Left colon (tissue), 2 donors: ENCODE measurements at regions not wholly inside any gene's neighbourhood (a gene's known extent, or its start where the extent isn't known, plus 50 kb on each side); places are given as distances from the start of the nearest gene placed in this dataset.

Source experiments
- ATAC-seq: fragments of 200-7000 bp; cut with Tn5 transposase; one replicate; pipeline ENCODE4 v1.9.1; 2020; ENCODE audit warnings: mild to moderate bottlenecking, moderate library complexity
- DNase-seq, 2 donors: peaks; one replicate each; pipeline ENCODE4 v3.0.0-alpha.2; 2020
- intact Hi-C, 2 donors: fragments of 100-400 bp; cut with DNase I in 1 of 2; cut with micrococcal nuclease in 1 of 2; formaldehyde crosslinking; loops; one replicate each; pipeline versions ENCODE4 v1.11.2 to v1.14.0; 2022; cut with DNase I, micrococcal nuclease
- donor health status: DM: no; HTN: no; CAD: no.
- donor health status: DM: yes; HTN: yes; CAD: no.

DNA sequence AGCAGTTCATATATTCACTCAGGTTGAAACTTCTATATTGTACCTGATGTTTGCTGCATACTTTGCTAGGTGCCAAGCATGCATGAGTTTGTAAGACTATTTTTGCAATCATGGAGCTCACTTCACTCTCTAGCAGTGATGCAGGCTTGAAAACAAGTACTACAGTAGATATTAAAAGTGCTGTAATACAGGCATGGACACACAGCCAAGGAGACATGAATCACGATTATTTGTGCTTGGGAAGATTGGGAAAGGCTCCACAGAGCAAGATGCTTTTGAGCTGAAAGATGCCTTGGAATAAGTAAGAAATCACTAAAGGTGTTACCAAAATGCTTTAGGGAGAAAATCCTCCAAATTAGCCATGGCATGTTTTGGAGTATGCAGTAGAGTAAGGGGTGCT is 427.4 kb downstream of the UTRN start:
- DNase-seq (no peak), ATAC-seq (no peak)
- intact Hi-C loops: no loop called here

DNA sequence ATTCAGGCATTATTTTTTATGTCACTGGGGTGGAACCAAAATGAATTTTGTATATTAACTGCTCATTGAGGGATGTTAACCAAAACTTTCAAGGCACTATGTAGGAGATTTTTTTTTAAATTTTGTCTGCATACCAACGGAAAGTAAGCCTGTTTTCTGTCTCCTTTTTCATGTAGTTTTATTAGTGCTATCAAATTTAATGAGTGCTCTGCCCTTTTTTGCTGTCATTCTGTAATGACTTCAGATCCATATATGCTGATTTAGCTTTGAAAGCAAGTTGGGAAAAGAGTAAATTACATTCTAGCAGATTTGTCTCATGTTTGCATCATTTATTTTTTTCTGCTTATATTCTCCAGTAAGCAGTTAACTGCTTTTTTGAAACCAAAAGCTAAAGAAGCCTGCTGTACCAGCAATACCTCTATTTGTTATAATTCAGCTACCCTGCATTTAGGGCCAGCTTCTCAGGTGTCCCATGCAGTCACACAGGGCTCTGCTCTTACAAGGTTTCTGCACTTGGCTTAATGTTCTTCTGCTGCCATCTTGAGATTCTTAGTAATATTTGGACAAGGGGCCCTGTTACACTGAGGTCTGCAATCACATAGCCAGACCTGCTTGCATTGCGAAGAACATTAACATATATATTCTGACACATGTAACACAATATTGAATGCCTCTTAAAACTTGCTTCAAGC is 429.0 kb downstream of the UTRN start:
- intact Hi-C loops: no loop called here
- no peak for ATAC-seq
- DNase-seq: no peak

DNA sequence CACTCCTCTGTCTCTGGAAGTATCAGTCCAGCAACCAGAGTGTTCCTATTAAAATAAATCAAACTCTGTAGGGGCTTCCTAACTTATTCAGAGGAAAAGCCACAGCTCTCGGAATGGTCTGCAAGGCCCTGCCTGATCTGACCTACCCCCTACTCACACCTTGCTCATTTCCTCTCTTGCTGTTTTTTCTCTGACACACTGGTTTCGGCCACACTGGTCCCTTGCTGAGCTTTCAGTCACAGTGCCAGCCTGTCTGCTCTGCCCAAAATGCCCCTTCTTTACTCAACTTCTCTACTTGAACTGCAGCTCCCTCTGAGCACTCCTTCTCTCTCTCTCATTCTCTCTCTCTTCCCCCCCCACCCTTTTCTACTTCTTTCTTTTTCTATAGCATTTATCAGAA is 430.2 kb downstream of the UTRN start:
- no peak for ATAC-seq
- intact Hi-C loops: no loop called here

DNA sequence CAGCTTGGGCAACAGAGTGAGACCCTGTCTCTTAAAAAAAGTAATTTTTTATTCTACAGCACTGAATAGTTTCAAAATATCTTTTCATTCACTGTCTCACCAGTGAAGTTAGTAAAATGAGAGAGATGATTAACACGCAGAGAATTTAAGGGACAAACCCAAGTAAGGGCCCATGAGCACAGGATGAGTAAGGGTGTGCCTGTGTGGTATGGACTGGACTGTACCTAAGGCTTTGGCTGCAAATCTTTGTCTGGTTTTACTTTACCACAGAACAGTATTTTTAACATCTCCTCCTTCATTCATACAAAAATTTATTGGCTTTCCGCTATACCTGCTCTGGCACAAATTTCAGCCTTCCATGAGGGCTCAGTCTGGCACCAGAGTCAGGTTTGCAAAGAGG is 433.3 kb downstream of the UTRN start:
- DNase-seq: no peak
- intact Hi-C loops: no loop called here

More for the DNA sequence above, 430.2 kb downstream of the UTRN start:
- no peak for DNase-seq

DNA sequence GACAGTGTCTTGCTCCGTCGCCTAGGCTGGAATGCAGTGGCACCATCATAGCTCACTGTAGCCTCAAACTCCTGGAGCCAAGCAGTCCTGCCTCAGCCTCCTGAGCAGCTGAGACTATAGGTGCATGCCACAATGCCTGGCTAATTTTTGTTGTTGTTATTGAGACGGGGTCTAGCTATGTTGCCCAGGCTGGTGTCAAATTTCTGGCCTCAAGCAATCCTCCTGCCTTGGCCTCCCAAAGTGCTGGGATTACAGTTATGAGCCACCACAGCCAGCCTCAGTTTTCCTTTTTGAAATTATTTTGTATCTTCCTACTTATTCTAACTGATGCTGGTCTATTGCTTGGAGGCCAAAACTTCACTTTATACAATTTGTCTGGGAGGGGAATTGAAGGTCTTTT is 436.1 kb downstream of the UTRN start:
- intact Hi-C loops: no loop called here
- ATAC-seq (no peak), DNase-seq (no peak)

More for the DNA sequence above, 433.3 kb downstream of the UTRN start:
- no peak for ATAC-seq

DNA sequence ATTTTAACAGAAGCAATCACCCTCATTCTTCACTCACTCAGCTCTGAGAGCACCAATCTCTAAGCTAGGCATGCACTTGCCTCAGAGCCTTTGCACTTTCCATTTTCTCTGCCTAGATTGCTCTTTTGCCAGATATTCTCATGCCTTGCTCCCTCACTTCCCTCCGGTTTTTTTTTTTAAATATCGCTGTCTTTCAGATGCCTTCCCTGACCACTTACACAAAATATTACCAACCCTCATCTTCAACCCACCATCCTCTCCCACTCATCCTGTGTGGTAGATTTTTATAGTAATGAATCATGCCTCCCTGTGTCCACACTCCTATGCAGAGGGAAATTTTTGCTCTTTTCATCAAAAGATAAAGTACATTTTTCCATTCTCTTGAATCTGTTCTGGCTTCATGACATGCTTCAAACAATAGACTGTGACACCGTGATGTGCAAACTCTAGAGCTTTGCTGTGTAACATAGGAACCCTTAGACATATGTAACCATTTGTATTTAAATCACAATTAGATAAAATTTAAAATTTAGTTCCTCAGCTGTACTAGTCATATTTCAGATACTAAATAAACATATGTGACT is 437.1 kb downstream of the UTRN start:
- intact Hi-C loops: no loop called here
- DNase-seq (no peak), ATAC-seq (no peak)

DNA sequence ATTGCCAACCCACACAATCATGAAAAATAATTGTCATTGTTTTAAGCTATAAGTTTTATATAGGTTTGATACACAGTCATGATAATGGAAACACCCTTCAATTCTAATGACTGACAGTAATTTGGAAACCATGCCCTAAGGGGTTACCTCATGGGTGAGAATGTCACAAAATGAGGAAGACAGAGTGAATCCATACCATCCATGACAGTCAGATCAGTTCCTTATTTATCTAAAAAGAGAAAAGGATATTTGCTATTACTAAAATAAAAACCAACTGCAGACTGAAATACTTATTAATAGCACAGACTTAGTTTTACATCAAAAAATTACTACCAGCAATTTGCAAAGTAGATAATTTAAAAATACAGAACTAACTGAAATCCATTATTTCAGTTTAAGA is 437.8 kb downstream of the UTRN start:
- no peak for ATAC-seq
- DNase-seq: no peak
- intact Hi-C loops: no loop called here

DNA sequence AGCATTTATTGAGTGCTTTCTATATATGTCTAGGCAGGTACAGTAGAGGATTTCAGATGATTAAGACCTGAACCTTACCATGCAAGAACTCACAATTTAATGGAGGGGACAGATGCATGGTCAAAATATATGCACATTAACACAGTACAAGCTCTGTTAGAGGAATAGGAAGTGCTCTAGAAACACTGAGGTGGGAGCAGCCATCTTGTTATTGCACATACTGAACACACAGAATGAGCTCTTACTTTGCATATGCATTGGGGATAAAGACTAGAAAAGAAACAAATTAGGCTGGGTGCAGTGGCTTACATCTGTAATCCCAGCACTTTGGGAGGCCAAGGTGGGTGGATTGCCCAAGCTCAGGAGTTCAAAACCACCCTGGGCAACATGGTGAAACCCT is 438.3 kb downstream of the UTRN start:
- intact Hi-C loops: no loop called here
- no peak for ATAC-seq
- DNase-seq: no peak

DNA sequence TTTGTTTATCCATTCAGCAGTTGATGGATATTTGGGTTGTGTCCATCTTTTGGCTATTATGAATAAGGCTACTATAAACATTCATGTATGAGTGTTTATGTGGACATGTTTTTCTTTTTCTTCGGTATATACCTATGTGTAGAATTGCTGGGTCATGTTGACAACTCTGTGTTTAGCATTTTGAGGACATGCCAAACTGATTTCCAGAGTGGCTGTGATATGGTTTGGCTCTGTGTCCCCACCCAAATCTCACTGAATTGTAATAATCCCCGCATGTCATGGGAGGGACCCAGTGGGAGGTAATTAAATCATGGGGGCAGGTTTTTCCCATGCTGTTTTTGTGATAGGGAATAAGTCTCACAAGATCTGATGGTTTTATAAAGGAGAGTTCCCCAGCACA is 439.7 kb downstream of the UTRN start:
- no peak for ATAC-seq
- intact Hi-C loops: no loop called here
- no peak for DNase-seq

DNA sequence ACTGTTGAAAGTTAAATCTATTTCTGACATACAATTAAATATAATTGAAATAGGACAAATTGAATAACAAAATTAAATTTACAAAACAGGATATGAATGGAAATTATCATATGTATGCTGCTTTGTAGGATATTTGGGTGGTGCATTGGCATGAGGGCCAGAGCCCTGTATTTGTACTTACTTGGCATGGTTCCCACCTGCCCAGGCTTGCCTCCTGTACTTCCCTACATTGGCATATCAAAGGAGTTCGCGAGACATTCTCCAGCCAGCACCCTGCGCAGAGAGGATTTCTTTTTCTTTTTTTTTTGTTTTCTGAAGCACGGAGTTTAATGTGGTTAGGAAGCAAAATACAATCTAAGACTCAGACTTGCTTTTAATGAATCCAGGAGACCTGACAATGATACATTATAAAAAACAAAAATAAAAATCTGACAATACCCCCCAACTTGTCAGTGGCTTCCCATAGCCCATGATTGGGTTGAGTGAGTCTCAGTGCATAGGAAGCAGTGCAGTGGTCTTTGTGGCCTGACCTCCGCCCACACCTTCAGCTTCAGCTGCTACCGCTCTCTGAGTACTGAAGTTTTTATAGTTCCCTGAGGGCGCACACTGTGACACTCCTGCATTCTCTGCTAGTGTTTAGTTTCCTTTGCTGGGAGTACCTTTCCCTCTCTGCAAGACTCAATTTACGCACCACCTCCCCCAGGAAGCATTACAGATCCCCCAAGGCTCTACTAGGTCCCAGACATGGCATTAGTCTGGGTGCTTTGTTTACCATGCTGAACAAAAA is 440.8 kb downstream of the UTRN start:
- ATAC-seq (peak; percentile 58), DNase-seq (peak in 1 of 2 donors; percentile 21)
- intact Hi-C loops: no loop called here

DNA sequence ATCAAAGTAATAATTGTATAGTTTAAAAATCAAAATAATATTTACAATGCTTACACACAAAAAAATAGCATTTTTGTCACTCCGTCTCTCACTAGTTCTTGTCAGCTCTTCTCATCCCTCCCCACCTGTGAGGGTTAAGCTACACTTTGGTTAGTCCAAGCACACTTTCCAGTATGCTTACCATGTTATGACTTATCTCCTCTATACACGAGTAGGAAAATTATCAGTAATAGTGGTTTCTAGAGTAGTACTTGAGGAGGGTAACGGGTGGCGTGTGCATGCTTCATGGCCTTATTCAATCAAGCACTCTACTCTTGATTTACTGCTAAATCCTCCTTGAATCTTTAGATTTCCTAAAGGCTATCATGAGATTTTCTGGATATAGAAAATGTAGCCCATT is 443.7 kb downstream of the UTRN start:
- no peak for ATAC-seq
- no peak for DNase-seq
- intact Hi-C loops: no loop called here

DNA sequence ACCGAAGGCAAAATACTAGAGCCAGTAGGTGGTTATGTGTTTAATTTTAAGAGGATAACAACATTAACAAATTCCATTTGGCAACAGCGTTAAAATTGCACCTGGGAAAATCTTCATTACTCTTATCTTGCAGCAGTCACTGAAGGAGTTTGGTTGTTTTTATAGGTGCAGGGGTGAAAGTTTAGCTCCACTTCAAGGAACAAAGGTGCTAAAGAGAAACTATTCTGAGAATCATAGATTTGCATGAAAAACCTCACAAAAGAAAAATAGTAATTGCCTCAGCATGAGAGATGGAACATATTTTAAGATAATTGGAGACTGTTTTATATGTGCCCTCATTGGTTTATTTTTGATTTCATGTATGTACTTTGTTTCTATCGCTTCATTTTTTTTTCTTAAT is 444.4 kb downstream of the UTRN start:
- intact Hi-C loops: no loop called here
- DNase-seq: no peak
- ATAC-seq: peak; percentile 51

DNA sequence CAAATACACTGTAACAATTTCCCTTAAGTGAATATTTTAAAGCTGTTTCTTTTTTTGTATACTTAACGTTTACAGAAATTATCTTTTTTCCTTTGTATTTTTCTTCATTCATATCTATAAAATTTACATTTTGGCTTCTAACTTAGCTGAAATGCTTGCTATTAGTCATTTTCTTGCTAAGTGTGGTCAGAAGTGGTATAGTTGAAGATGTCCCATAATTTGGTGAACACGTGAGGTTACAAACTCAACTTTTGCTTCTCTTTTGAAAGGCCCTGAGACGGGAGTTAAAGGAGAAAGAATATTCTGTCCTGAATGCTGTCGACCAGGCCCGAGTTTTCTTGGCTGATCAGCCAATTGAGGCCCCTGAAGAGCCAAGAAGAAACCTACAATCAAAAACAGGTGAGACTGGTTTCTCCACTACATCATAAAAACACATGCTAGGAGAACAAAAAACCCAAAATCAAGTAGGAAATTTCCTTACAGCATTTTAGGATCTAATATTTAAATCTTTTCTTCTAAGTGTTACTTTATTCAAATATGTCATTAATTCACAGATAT is 445.0 kb downstream of the UTRN start:
- DNase-seq: no peak
- intact Hi-C loops: no loop called here
- peak; percentile 38 for ATAC-seq

DNA sequence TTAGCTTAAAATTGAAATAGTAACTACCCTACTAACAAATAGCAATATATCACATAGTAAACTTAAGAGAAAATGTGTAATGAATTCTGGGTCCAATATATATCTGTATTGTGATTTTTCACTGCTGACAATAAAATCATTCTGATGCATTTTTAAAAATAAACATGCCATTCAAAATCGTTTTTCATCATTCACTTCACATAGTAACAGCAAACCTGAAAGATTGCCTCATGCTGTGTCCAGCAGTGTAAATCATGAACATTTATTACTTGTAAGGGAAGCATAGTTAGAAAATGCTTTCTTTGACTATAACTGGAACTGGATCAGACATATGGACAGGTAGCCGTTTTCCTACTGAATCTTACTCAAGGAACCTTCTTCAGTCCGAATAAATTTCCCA is 446.1 kb downstream of the UTRN start:
- intact Hi-C loops: no loop called here
- ATAC-seq (no peak), DNase-seq (no peak)

DNA sequence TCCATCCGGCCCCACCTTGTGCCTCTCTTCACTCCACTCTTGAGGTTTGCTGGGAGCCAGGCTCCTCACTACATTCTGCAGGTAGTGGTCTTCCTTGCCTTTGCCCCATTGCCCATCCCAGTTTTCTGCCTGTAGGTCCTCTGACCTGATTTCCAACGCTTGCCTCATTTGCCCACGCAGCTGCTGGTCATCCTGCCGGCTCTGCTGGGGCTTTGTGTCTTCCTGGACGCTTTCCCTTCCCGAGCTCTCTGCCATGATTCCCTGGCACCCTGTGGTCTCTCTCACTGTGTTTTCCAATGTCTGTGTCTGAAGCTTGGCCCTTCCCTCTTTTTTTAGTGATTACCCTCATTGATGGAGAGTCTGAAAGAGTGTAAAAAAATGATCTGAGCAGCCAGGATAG is 451.6 kb downstream of the UTRN start:
- DNase-seq (no peak), ATAC-seq (no peak)
- intact Hi-C loops: no loop called here

DNA sequence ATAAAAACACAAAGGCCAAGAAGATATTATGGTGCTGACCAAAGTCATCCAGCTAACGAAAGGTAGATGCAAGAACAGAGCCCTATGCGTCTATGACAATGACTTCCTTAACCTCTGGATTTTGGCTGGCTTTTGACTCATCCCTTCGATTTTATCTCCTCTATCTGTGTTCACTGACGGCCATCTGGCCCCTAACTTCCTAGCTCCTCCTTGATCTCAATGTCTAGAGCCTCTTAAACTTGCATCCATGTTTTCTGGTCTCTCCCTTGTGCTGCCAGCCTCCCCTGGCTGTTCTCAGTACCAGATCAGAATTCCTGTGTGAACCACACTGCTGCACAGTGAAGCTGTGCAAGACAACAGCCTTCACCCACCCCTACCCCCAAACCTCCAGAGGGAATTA is 452.9 kb downstream of the UTRN start:
- DNase-seq (no peak), ATAC-seq (no peak)
- intact Hi-C loops: no loop called here

DNA sequence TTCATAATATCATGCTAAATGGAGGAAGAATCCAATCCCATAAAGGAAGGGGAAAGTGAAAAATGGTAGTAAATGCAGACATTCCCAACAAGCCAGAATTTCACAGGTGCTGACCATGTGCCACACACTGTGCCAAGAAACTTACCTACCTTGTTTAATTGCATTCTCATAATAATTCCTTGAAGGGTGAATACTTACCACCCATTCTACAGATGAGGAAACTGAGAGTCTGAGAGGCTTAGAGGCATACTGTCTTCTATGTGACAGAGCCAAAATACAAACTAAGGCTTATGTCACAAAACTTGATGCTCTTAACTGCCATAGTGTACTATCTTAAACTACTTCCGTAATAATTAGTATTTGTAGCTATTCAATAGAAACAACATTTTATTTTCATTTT is 454.7 kb downstream of the UTRN start:
- DNase-seq (no peak), ATAC-seq (no peak)
- intact Hi-C loops: no loop called here

DNA sequence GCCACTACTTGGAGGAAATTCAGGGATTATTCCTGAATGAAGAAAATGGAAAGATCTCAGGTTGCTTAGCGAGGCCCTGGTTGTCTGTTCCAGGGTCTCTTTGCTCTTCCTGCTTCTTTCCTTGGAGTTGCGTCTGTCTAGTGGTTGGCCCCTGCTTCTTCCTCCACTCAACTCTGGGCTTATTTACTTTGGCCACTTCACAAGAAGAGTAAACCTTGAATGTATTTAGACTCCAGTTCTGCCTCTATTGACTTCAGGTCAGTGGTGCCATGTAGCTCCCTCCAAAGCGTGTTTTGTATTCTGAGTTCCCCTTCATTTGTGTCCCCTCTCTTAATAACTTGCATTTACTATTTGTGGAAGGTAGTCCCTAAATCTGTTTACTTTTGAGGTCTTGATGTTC is 456.5 kb downstream of the UTRN start:
- DNase-seq (no peak), ATAC-seq (peak; percentile 15)
- intact Hi-C loops: no loop called here

DNA sequence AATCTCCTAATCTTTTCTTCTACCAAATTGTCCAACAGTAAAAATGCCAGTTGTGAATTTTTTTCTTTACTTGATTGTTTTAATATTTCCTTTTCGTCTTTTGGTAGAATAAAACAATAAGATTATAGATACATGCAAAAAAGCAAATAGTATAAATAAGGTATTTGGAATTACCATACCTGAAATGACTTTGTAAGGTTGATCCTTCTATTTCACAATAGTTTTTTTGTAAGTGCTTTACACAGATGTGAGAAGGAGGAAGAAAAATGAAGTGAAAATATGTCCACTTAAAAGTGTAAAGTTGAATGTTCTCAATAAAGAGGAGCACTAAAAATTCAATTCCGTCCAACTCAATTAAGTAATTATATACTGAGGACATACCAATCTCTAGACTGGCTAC is 457.6 kb downstream of the UTRN start:
- intact Hi-C loops: no loop called here

DNA sequence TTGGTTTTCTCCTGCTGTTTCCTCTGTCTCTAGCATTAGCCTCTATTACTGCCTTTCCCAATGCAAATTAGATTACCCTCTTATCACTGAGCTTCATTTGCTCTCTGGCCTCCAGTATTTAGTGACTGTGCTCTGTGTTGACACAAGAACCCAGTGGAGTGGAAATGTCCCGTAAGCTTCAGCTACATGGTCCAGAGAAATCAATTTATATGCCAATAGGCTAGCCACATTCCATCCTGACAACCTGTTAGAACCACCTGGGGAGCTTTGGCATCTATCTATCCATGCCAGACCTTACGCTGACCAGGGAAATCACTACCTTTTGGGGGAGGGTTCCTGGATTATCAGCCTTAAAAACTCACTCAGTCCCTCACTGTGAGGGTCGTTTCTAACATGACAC is 459.6 kb downstream of the UTRN start:
- ATAC-seq: peak; percentile 74
- no peak for DNase-seq
- intact Hi-C loops: no loop called here

More for the DNA sequence above, 457.6 kb downstream of the UTRN start:
- DNase-seq (no peak), ATAC-seq (no peak)
